NB4 (cell line): ENCODE measurements at regions not wholly inside any gene's neighbourhood (a gene's known extent, or its start where the extent isn't known, plus 50 kb on each side); places are given as distances from the start of the nearest gene placed in this dataset.

Experiments used
- CTCF ChIP-seq: IDR thresholded peaks from one replicate; pipeline ENCODE4 v1.5.1; 2012; ENCODE audit warnings: low read depth, low read length
- POLR2A ChIP-seq: IDR thresholded peaks from 2 replicates; pipeline ENCODE4 v1.6.1; 2011; ENCODE audit warnings: mild to moderate bottlenecking; ENCODE audit not compliant: insufficient read length; ENCODE audit errors: extremely low read depth

GRCh38 chr2:145029873-145030272 lies 510.0 kb upstream of the ZEB2 start:
- TF ChIP-seq CTCF = no peak
- TF ChIP-seq POLR2A = no peak
